HG03095 (cell line): ENCODE measurements at regions not wholly inside any gene's neighbourhood (a gene's known extent, or its start where the extent isn't known, plus 50 kb on each side); places are given as distances from the start of the nearest gene placed in this dataset.
"Not testable (repeated sequence)": the region's sequence is repeated elsewhere in the genome, so short reads cannot be mapped to it uniquely, and the experiment has no call there.

Experiments
- ATAC-seq: cut with Tn5 transposase; IDR thresholded peaks from one replicate; pipeline ENCODE4 v1.9.1; 2021; ENCODE audit warnings: moderate library complexity; ENCODE audit not compliant: unreplicated experiment

DNA sequence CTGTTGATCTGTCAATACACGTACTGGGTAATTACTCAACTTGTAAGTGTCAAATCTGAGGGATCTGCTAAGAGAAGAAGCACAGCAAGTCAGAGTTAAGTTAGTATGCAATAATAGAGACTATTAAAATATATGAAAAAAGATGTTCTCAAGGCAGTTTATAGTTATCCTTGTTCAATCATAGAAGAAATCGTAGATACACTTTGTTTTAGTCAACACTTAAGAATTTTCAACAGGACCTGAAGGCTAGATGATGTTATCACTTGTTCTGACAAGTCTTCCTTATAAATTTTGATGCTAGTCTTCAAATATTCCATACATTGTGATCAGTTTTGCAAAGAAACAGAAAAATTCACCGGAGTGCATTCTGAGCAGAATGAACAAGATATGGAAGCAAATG is 91.1 kb upstream of the KCNQ5 start:
- no peak for ATAC-seq

GRCh38 chr6:72533606-72534005 is 88.3 kb upstream of the KCNQ5 start:
- no peak for ATAC-seq

GRCh38 chr6:72534236-72534635 is 87.6 kb upstream of the KCNQ5 start:
- no peak for ATAC-seq

DNA sequence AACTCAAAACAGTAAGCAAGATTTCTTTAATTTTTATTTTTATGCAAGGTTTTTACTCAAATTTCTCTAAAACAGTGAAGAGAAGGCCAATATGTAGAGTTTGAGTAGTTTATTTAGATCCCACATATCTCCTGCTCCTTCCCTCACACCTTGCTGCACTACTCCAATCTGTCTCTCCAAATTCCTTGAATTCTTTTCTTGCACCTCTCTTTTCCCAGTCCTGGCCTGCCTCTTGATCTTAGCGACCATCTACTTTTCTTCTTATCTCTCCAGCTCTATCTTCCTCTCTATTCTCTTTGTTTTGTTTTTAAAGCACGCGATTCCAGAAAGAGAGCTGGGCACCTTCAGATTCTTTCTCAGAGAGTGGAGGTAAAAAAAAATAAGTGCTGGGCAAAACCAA is 86.7 kb upstream of the KCNQ5 start:
- ATAC-seq, result no peak

DNA sequence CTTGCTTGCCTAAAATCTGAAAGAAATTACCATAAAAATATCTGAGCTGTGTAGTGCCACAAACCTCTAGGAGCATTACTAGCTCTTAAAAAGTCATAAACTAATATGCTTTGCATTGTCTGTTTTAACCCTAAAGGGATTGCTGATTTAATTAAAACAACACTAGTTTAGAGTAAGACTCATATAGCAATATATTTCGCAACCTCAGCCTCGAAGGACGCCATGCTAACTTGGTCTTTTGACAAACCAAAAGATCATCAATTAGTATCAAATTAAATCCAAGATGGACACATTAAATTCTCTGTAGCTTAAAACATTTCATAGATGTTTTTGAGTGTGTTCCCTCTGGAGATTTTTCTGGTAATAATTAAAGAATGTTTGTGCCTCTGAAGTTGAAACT is 74.8 kb upstream of the KCNQ5 start:
- no peak for ATAC-seq

- ATAC-seq, result no peak
Observed at GRCh38 chr6:72551470-72551869, 70.4 kb upstream of the KCNQ5 start.

DNA sequence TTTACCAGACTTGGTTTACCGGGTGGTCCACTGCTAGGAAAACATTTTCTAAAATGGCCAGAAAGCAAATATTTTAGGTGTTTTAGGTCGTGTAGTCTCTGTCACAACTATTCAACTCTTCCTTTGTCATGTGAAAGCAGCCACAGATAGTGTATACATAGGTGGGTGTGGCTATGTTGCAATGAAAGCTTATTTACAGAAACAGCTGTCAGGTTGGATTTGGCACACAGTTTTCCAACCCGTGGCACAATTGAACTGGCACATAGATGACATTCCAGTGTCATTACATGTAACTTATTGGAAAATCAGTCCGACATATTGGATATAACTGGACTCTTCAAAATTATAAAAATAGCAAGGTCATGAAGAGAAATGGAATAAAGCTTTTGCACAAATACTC is 68.9 kb upstream of the KCNQ5 start:
- ATAC-seq, result no peak

GRCh38 chr6:72553531-72554511 is 68.0 kb upstream of the KCNQ5 start:
- ATAC-seq, result no peak

- ATAC-seq, result no peak
Observed at GRCh38 chr6:72554761-72555221, 67.1 kb upstream of the KCNQ5 start.

- no peak for ATAC-seq
Observed at GRCh38 chr6:72559067-72559466, 62.8 kb upstream of the KCNQ5 start.

DNA sequence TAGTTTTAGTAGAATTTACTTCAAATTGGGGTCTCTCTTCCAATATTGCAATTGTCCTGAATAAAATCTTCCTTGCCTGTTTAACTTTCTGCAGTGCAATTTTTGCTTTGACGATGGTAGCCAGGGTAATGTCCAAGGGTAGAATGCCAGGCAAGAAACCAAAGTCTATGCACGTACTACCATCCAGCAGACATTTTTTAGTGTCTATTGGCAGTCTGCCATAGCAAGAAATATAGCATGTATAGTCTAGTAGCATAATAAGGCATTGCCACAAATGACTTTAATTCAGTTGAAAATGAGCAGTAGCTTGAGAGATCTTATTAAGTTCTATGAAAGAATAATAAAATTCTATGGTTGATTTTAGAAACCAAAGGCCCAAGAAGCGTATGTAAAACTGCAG is 62.3 kb upstream of the KCNQ5 start:
- no peak for ATAC-seq

DNA sequence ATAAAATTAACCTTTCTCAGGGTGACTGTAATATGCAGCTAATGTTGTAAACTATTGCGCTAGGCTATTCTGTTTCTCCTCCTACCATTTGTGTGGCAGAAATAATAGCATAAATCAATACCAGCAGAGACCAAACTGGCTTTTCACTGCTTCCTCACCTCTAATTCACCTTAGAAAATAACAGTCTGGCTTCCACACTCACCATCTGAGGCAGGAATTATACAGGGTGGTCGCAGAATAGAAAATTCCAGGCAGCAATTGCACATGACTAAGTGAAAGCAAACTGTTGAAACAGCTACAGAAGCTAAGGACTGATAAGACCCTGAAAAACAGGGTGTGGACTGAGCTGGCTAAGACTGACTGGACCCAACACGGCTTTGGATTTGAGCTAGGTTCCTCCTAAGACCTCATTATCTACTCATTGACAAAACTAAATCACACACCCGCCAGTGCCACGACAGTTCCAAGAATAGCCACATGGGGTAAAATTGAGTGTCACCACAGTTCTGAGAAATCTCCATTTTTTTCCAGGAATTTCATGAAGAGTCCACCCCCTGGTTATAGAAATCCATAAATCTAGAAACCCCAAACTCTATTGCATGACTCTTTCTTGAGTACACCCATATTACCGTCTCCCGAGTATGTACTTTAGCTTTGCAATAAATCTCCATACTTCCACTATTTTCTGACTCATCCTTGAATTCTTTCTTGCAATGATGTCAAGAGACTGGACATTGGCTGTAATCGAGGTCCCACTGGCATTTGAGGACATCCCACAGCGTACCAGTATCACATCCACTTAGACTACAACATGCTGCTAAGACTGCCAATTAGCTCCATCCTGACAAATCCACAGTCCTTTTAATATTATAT is 60.9 kb upstream of the KCNQ5 start:
- ATAC-seq, result no peak

- no peak for ATAC-seq
Observed at GRCh38 chr6:72561629-72562028, 60.2 kb upstream of the KCNQ5 start.

DNA sequence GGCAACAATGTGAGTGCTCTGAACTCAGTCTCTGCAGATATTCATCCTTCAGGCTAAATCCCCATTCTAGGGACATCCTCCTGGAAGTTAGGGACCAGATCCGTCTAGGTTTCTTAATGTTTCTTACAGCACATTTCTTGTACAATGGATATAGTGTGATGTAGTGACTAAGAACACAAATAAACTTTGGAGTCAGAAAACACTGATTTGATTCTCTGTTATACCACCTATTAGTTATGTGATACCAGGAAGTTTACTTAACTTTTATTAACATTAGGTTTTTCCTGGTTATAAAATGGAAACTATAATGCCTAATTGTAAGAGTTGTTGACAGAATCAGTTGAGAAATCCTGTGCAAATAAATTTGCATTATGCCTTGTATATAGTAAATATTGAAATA is 57.6 kb upstream of the KCNQ5 start:
- ATAC-seq, result no peak

DNA sequence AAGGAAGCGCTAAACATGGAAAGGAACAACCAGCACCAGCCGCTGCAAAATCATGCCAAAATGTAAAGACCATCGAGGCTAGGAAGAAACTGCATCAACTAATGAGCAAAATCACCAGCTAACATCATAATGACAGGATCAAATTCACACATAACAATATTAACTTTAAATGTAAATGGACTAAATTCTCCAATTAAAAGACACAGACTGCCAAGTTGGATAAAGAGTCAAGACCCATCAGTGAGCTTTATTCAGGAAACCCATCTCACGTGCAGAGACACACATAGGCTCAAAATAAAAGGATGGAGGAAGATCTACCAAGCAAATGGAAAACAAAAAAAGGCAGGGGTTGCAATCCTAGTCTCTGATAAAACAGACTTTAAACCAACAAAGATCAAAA is 49.9 kb upstream of the KCNQ5 start:
- not testable (repeated sequence) for ATAC-seq
